OCI-LY1 (cell line): ENCODE measurements at regions not wholly inside any gene's neighbourhood (a gene's known extent, or its start where the extent isn't known, plus 50 kb on each side); places are given as distances from the start of the nearest gene placed in this dataset.

Experiments
- EZH2 ChIP-seq: fragments of 200-600 bp; sonication (generic), shearing (Covaris generic); IDR thresholded peaks from 2 replicates; pipeline ENCODE4 v1.8.0; 2017; ENCODE audit warnings: borderline replicate concordance, mixed run types, mild to moderate bottlenecking, antibody characterized with exemption, low read length, moderate library complexity, mixed read lengths
- TF ChIP-seq, protein P1 (sequence below): fragments of 200-600 bp; sonication (generic), shearing (Covaris generic); IDR thresholded peaks from 2 replicates; pipeline ENCODE4 v1.5.1; 2017; ENCODE audit warnings: mild to moderate bottlenecking, antibody characterized with exemption, low read length, moderate library complexity, mixed read lengths

DNA sequence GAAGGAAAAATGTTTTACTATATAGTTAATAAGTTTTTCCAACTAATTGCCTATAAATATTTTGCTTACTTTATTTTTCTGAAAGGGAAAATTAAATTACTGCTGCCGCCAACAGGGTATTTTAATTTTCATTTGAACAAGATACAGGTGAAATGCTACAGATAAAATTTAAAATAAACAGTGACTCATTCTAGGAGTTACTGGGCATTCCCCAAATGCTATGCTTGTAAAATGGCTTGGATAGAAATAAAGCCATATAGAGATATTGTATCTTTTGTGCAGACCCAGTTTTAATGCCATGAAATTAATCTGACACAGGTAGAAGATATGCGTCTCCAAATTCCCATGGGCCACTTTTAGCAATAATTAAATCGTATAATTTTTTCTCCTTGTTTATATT, 144.5 kb downstream of the NAP1L3 start:
- TF ChIP-seq EZH2 = no peak
- TF ChIP-seq, protein P1, sequence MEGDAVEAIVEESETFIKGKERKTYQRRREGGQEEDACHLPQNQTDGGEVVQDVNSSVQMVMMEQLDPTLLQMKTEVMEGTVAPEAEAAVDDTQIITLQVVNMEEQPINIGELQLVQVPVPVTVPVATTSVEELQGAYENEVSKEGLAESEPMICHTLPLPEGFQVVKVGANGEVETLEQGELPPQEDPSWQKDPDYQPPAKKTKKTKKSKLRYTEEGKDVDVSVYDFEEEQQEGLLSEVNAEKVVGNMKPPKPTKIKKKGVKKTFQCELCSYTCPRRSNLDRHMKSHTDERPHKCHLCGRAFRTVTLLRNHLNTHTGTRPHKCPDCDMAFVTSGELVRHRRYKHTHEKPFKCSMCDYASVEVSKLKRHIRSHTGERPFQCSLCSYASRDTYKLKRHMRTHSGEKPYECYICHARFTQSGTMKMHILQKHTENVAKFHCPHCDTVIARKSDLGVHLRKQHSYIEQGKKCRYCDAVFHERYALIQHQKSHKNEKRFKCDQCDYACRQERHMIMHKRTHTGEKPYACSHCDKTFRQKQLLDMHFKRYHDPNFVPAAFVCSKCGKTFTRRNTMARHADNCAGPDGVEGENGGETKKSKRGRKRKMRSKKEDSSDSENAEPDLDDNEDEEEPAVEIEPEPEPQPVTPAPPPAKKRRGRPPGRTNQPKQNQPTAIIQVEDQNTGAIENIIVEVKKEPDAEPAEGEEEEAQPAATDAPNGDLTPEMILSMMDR = no peak
